Endothelial cell (in vitro differentiated cells): ENCODE measurements at regions not wholly inside any gene's neighbourhood (a gene's known extent, or its start where the extent isn't known, plus 50 kb on each side); places are given as distances from the start of the nearest gene placed in this dataset.

Experiments
- DNase-seq: peaks from one replicate; pipeline ENCODE4 v3.0.0; 2021; ENCODE audit warnings: low spot score
- H3K27ac Mint-ChIP-seq: one replicate; pipeline ENCODE4 v1.8.0; 2021; ENCODE audit warnings: mixed read lengths, inconsistent platforms; ENCODE audit not compliant: unreplicated experiment
- H3K27me3 Mint-ChIP-seq: one replicate; pipeline ENCODE4 v1.8.0; 2021; ENCODE audit warnings: mild to moderate bottlenecking, moderate library complexity, mixed read lengths, inconsistent platforms; ENCODE audit not compliant: unreplicated experiment
- H3K36me3 Mint-ChIP-seq: one replicate; pipeline ENCODE4 v1.8.0; 2021; ENCODE audit warnings: mild to moderate bottlenecking, low read depth, mixed read lengths, inconsistent platforms; ENCODE audit not compliant: unreplicated experiment
- H3K4me1 Mint-ChIP-seq: one replicate; pipeline ENCODE4 v1.8.0; 2021; ENCODE audit warnings: mild to moderate bottlenecking, mixed read lengths, inconsistent platforms; ENCODE audit not compliant: unreplicated experiment
- H3K4me3 Mint-ChIP-seq: one replicate; pipeline ENCODE4 v1.8.0; 2021; ENCODE audit warnings: mild to moderate bottlenecking, mixed read lengths, inconsistent platforms; ENCODE audit not compliant: unreplicated experiment
- H3K9me3 Mint-ChIP-seq: one replicate; pipeline ENCODE4 v1.8.0; 2021; ENCODE audit warnings: mixed read lengths, inconsistent platforms; ENCODE audit not compliant: unreplicated experiment
- TF ChIP-seq, protein P1 (sequence below): fragments of 200-600 bp; sonication (generic); IDR thresholded peaks from one replicate; pipeline ENCODE4 v1.5.0; 2021; ENCODE audit warnings: antibody characterized with exemption; ENCODE audit not compliant: unreplicated experiment

DNA sequence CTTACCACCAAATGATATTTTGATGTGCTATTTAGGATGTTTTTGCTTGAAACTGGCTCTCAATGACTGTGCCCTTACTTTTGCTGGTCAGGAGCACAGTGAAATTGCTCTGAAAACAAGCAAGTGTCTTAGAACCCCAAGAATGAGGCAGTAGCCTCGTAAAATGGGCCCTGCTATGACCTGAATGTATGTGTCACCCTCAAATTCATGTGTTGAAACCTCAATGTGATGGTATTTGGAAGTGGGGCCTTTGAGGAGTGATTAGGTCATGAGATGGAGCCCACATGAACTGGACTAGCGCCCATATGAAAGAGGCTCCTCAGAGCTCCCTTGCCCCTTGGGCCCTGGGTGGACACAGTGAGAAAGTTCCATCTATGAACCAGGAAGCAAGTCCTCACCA, 155.2 kb downstream of the ZIC5 start:
- Mint-ChIP-seq H3K4me3 (no peak overlapping the region), H3K9me3 (no peaks in the 10 kb centered on the region), H3K27ac (no peak overlapping the region), H3K27me3 (peaks cover 3% of the 10 kb centered on the region), H3K4me1 (peaks cover 8% of the 10 kb centered on the region), H3K36me3 (peaks cover 5% of the 10 kb centered on the region)
- TF ChIP-seq, protein P1, sequence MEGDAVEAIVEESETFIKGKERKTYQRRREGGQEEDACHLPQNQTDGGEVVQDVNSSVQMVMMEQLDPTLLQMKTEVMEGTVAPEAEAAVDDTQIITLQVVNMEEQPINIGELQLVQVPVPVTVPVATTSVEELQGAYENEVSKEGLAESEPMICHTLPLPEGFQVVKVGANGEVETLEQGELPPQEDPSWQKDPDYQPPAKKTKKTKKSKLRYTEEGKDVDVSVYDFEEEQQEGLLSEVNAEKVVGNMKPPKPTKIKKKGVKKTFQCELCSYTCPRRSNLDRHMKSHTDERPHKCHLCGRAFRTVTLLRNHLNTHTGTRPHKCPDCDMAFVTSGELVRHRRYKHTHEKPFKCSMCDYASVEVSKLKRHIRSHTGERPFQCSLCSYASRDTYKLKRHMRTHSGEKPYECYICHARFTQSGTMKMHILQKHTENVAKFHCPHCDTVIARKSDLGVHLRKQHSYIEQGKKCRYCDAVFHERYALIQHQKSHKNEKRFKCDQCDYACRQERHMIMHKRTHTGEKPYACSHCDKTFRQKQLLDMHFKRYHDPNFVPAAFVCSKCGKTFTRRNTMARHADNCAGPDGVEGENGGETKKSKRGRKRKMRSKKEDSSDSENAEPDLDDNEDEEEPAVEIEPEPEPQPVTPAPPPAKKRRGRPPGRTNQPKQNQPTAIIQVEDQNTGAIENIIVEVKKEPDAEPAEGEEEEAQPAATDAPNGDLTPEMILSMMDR = no peak
- DNase-seq = no peak

DNA sequence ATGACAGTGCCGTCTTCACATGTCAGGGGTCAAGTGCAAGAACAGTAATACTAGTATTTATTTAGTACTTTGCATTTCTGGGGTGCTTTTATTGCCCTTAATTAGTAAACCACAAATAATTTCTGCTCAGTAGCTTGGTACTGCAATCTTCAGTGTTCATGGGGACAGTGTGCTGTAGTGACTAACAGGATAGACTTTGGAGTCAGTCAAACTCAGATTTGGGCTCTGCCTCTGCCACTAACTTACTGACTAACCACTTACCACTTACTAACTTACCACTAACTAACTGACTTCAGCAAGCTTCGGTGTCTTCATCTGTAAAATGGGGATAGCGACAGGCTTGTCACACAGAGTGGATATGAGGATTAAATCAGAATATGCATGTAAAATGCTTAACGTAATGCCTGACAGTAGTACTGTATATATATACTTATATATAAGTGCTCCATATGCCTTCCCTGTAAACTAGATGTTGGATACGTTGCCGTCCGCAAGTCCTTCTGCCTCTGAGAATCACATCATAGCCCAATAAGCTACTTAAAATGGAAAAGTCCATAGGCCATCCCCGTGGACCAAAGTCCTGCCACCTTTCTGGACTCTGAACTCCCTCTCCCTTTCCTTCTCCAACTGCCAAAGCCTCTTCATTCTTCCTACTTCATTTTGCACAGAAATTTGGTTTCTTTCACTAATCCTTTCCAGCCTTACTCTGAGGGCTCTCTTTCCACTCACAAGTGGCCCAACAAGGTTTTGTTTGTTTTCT, 158.1 kb downstream of the ZIC5 start:
- Mint-ChIP-seq H3K27me3 (peaks cover 3% of the 10 kb centered on the region), H3K27ac (no peak overlapping the region), H3K4me3 (no peak overlapping the region), H3K9me3 (no peaks in the 10 kb centered on the region), H3K36me3 (peaks cover 5% of the 10 kb centered on the region), H3K4me1 (peaks cover 8% of the 10 kb centered on the region)
- no peak for DNase-seq
- TF ChIP-seq, protein P1 = no peak

DNA sequence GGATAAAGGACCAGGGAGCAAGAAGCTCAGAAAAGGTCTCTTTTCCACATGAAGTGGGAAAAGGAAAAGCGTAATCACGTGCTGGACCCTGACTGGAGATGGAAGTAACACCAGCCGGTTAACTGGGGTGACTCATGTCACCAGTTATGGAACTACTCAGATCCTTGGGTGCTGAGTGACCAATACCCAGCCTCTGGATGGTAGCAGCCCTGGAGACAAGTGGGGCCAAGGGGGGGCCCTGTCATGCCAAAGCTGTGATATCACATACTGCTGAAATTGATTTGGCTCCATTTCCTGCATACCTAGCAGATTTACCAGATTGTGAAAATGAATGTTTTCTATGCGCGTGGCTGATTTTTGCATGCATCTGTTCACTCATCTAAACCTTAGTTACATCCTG, 158.9 kb downstream of the ZIC5 start:
- peaks cover 2% of the 10 kb centered on the region for H3K27me3 Mint-ChIP-seq
- TF ChIP-seq, protein P1 = no peak
- peaks cover 5% of the 10 kb centered on the region for H3K36me3 Mint-ChIP-seq
- no peak for DNase-seq
- H3K4me3 Mint-ChIP-seq = no peak overlapping the region
- H3K9me3 Mint-ChIP-seq = no peaks in the 10 kb centered on the region
- H3K27ac Mint-ChIP-seq = no peak overlapping the region
- H3K4me1 Mint-ChIP-seq = no peaks in the 10 kb centered on the region

DNA sequence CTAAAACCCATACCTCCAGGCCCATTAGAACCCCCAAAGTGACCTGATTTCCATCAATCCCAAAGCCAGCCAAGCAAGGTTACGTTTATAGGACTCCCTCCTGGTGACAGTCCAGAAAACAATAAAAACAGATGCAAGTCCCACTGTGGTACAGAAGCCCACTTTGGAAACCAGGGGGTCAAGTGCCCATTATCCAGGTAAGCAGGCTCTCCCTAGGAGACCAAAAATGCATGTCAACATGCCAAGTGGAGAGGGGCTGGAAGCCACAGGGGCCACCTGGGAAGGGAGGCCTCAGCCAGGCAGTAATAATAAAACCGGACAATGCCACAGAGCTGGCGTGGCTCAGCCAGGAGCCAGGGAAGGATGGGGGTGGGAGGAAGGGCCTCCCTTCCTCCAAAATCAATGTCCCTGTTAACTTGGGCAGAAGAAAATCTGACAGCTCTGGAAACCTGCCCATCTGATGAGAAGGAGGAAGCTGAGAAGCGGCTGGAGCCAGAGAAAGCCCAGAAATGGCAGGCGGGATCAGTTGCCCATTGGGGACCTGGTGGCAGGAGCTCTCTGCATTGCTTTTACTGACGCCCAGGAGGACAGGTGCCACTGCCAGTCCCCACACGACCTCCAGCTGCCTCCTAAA, 160.4 kb downstream of the ZIC5 start:
- no peak for DNase-seq
- Mint-ChIP-seq H3K4me3 (no peak overlapping the region), H3K36me3 (no peaks in the 10 kb centered on the region), H3K4me1 (no peaks in the 10 kb centered on the region), H3K9me3 (no peaks in the 10 kb centered on the region), H3K27me3 (no peaks in the 10 kb centered on the region), H3K27ac (no peak overlapping the region)
- TF ChIP-seq, protein P1 = no peak

DNA sequence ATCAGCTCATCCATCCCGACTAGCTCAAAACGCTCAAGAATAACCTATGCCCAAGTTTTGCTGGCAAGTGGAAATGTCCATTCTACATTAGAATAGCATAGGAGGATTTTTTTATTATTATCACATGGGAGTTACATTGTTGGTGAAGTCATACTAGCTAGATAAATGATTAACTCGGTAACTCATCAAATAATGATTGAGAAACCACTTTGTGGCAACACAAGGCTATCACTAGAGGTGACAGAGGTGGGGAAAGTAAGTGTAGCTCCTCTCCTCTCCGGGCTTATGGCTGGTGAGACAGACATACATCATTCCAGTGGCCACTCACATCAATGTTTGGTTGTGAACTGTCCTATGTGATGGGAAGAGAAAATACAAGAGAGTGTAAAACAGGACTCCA, 161.6 kb downstream of the ZIC5 start:
- H3K36me3 Mint-ChIP-seq = no peaks in the 10 kb centered on the region
- TF ChIP-seq, protein P1 = no peak
- H3K9me3 Mint-ChIP-seq = no peaks in the 10 kb centered on the region

More for the DNA sequence above, 161.6 kb downstream of the ZIC5 start:
- Mint-ChIP-seq H3K27ac (no peak overlapping the region), H3K4me3 (no peak overlapping the region), H3K27me3 (no peaks in the 10 kb centered on the region), H3K4me1 (peaks cover 4% of the 10 kb centered on the region)
- DNase-seq = no peak
